RKO (cell line): ENCODE measurements at regions not wholly inside any gene's neighbourhood (a gene's known extent, or its start where the extent isn't known, plus 50 kb on each side); places are given as distances from the start of the nearest gene placed in this dataset.
"Not testable (repeated sequence)": the region's sequence is repeated elsewhere in the genome, so short reads cannot be mapped to it uniquely, and the experiment has no call there.

ENCODE experiments used
- DNase-seq: peaks from one replicate; pipeline ENCODE4 v3.0.0-alpha.2; 2016; ENCODE audit warnings: low spot score

DNA sequence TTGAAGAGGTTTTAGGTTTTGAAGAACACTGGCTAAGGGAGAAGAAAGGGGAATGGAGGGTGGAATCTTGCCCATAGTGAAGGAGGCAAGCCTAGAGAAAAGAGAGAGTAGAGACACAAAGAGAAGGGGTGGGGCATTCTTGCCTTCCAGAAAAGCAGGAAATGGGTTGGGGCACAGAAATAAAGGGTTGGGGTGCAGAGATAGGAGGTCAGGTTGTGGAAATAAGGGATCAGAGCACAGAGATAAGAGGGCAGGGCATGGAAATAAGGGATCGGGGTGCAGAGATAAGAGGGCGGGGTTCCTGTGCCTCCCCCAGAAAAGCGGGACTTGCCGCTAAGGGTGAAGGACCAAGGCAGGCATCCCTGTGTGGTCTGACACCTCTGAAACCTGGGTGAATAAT lies 69.9 kb downstream of the ALG1L2 start:
- not testable (repeated sequence) for DNase-seq

DNA sequence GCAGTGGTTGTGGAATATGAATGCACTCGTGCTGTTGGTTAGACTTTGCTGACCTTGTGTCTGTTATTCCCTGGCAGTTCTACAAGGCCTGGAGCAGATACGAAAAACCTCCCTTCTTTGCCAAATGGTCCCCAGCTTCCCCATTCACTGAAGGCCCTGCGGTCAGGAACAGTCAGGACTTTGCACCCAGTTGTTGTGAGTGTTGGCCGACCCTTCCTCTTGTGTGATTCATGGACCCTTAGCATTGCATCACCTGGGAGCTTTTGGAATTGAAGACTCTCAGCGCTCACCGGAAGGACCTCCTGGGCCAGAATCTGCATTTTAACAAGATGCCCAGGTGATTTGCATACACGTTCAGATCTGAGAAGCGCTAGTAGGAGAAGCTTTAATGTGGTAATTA lies 71.6 kb downstream of the ALG1L2 start:
- not testable (repeated sequence) for DNase-seq

DNA sequence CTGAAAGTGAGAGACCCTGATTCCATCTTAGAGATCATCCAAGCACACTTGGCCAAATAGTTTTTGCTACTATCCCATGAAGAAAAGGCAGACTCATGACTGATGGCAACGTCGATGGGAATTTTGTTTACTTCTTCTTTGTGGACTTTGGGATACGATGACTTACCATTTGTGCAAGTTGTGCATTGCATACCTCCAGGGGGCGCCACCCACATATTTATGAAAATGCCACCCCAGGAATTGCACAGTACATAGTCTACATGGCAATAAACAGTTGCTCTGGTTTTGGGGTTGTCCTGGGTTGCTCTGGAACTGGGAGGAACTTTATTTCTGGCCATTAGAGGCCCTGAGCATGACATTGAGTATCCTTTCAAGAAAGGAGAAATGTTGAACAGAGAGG lies 73.8 kb downstream of the ALG1L2 start:
- DNase-seq: not testable (repeated sequence)

DNA sequence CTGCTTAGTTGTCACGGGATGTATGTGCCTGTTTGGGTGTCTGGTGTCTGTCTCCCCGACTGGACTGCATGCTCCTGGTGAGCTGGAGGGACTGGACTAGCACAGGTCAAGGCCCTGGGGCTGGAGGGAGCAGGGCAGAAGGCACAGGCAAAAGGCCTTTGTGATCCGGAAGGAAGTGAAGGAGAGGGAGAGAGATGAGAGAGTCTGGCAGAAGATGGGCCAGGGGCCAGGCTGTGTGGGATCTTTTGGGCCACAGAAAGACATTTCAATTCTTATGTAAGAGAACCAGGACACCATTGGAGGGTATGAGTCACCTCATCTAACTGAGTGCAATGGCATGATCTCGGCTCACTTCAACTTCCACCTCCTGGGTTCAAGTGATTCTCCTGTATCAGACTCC lies 85.2 kb downstream of the ALG1L2 start:
- DNase-seq: not testable (repeated sequence)

DNA sequence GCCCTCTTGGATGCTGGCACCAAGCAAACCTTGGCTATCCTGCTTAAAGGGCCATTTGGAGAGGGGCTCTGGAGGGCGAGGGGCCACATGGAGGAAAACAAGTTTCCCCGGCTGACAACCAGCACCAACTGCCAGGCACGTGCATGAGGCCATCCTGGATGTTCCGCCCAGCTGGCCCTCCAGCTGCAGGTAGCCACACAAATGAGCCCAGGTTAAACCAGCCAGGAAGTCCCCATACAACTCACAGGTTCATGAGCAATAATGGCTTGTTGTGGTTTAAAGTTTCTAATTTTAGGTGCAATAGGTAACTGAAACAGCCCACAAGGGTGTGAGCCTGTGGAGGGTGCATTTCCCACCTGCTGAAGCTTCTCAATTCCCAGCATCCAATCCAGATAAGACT lies 93.6 kb downstream of the ALG1L2 start:
- not testable (repeated sequence) for DNase-seq

DNA sequence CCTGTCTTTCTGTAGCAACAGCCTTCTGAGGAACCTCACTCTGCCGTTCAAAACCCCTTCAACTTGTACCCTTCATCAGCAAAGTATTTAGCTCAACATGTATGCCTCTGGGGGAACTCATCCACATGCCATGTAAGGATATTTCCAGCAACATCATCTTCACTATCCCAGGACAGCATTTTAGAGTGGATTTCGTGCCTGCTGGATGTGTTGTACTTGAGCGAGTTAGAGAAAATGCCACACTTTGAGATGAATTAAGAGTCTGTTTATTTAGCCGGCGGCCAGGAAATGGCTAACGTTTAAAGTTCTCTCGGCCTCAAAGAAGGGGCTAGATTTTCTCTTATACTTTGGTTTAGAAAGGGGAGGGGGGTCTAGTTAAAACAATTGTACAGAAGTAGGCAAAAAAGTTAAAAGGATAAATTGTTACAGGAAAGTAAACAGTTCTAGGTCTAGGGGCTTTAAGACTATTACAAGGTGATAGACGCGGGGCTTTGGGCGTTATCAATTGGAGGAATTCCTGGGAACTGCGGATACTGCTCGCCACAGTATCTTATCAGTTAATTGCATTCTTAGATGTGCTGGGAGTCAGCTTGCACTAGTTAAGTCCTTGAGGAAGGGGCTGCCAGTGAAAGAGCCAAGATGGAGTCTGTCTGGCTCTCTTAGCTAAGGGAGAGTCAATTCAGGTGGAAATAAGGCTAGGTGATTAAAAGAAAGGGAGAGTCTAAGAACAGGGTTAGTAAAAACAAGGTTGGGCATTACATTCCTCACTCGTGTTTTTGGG lies 95.0 kb downstream of the ALG1L2 start:
- DNase-seq: not testable (repeated sequence)

DNA sequence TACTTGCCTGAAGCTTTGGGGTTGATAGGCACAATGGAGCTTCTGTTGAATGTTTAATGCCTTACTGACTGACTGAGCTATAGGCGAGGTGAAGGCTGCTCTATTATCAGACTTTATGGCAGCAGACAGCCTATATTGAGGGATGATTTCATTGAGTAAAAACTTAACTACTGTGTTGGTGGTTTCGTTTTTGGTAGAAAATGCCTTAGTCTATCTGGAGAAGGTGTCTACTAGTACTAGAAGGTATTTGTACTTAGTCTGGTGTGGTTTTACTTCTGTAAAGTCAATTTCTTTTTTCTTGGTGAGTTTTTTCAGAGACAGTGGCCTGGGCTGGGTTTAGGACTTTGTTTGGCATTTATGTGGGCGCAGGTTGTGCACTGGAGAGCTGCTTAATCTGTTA lies 97.2 kb downstream of the ALG1L2 start:
- not testable (repeated sequence) for DNase-seq

DNA sequence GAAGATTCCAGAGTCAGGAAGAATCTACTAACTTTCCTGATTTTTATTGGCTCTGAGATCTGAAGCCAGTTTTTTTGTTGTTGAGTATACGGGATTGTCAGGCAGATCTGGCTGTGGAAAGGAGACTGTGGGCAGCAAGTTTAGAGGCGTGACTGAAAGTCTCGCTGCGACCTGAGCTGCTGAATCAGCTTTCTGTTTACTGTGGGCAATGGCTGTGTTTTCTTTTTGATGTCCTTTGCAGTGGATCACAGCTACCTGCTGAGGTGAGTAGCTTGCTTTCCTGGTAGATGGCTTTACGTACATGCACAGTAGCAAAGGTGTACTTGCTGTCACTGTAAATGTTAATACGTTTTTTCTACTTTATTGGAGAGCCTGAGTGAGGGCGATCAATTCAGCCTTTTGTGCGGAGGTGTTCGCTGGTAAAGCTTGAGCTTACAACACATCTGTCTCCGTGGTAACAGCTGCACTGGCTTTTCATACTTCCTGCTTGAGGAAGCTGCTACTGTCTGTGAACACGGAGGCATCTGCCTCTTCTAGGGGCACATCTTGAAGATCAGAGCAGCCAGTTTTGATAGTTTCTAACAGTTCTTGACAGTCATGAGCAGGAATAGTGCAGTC lies 97.8 kb downstream of the ALG1L2 start:
- DNase-seq: not testable (repeated sequence)

DNA sequence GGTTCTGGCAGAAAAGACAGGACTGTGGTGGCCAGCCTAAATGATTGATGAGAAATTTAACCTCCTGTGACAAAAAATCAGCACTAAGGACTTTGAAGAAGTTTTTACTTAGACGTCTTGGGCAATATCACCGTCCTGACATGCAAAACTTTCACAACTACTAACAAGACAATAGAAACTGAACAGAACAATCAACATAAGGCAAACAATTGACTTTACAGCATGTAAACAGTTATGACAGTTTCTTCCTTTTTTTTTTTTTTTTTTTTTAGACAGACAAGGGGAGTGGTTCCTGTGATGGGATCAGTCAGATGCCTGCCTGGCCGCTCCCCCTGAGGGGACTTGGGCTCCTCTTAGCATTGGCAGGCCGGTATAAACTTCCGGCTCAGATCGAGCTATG lies 100.8 kb downstream of the ALG1L2 start:
- DNase-seq: not testable (repeated sequence)

DNA sequence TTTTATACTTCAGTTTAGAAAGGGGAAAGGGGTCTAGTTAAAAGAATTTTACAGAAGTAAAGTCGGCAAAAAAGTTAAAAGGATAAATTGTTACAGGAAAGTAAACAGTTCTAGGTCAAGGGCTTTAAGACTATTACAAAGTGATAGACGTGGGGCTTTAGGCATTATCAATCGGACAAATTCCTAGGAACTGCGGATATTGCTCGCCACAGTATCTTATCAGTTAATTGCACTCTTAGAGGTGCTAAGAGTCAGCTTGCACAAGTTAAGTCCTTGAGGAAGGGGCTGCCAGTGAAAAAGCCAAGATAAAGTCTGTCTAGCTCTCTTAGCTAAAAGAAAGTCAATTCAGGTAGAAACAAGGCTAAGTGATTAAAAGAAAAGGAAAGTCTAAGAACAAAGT lies 102.1 kb downstream of the ALG1L2 start:
- DNase-seq: not testable (repeated sequence)

DNA sequence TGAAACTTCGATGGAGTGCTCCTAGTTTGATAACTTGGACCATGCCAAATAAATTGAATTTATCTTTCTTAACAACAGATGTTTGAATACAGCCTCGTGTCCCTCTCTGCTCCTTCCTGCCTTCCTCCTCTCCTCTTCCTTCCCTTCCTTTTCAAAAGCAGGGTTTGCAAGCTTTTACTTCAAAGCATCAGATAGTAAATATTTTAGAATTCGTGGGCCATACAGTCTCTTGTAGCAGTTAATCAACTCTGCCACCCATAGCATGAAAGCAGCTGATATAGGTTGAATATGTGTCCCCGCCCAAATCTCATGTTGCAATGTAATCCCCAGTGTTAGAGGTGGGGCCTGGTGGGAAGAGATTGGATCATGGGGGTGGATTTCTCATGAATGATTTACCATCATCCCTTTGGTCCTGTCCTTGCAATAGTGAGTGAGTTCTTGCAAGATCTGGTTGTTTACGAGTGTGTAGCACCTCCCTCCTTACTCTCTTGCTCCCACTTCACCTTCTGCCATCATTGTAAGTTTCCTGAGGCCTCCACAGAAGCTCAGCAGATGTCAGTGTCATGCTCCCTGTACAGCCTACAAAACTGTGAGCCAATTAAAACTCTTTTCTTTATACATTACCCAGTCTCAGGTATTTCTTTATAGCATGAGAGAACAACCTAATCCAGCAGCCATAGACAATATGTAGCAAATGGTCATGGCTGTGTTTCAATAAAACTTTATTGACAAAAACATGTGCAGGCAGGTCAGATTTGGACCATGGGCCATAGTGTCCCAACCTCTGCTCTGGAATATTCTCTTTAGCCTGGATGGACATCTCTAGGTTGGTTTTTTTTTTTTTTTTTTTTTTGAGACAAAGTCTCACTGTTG lies 102.8 kb downstream of the ALG1L2 start:
- DNase-seq: not testable (repeated sequence)

DNA sequence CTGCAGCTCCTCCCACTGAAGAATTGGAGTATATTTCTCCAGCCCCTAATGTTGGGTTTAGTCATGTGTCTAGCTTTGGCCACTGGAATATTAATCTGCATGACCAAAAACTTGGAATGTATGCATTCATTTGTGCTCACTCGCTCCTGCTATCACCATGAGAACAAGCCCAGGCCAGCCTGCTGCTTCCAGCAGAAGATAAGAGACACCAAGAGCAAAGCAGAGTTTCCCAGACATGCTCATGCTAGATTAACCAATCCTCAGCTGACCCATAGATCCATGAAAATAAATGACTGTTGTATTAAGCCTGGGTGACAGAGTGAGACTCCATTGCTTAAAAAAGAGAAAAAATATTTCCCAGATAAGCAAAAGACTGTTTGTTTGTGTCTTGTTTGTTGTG lies 119.6 kb downstream of the ALG1L2 start:
- DNase-seq: not testable (repeated sequence)

DNA sequence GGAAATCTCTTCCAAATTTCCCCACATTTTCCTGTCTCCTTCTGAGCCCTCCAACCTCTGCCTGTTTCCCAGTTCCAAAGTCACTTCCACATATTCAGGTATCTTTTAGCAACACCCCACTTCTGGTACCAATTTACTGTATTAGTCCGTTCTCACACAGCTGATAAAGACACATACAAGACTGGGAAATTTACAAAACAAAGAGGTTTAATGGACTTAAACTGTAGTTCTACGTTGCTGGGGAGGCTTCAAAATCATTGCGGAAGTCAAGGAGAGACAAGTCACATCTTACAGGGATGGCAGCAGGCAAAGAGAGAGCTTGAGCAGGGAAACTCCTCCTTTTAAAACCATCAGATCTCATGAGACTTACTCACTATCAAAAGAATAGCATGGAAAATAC lies 122.0 kb downstream of the ALG1L2 start:
- not testable (repeated sequence) for DNase-seq

DNA sequence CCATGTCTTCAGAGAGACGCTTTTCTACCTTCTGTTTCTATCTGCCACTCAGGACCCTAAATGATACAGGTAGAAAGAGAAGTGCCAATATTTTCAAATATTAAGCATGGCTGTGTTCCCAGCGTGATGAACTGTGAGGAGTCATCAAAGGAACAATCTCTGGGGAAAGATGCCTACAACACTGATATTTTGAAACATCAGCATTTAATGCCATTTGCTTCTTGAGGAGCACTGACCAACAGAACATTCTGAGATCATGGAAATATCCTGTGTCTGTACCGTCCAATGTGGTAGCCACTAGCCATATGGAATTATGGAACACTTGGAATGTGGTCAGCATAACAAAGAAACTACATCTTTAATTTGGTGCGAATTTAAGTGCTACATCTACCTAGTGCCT lies 117.9 kb upstream of the COL6A5 start:
- no peak for DNase-seq

DNA sequence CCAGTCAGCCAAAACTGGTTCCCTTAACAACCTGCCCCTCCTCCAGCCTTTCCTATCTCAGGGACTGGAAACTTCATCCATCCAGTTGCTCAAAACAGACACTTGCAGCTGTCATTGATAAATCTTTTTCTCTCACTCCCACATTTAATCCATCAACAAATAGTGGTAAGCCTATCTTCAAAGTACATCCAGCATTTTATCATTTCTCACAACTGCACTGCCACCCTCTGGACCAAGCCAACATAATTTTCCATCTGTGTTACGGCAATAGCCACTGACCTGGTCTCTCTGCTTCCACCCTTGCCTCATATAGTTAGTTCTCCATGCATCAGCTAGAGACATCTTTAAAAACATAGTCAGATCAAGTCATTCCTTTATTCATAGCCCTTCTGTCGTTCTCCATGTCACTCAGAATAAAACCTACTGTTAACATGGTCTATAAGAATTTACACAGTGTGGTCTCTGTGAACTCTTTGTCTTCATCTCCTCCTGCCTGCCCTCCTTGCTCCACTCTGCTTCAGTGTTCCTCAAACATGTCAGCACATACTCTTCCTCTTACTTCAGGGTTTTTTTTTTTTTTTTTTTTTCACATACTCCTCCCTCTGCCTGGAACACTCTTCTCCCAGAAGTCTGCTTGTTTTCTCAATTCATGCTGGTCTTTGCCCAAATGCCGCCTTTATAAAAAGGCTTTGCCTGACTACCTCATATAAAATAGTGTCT lies 102.5 kb upstream of the COL6A5 start:
- no peak for DNase-seq

DNA sequence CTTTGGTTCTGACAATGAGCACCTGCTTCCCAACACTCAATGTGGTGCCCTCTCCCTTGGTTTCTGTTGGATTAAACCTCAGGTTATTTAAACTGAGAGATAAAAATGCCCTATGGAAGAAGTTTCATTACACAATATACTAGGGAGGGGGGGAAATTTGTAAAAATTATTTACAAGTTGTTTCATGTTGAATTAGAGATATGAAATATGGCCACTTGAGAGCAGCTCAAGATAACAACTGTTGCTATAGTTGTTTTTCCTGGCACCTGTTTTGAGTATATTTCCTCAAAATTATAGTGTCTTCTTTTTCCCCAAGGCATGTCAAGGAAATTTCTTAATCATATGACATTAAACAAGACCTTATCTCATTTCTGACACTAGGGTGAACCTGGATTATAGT lies 101.7 kb upstream of the COL6A5 start:
- DNase-seq: no peak

DNA sequence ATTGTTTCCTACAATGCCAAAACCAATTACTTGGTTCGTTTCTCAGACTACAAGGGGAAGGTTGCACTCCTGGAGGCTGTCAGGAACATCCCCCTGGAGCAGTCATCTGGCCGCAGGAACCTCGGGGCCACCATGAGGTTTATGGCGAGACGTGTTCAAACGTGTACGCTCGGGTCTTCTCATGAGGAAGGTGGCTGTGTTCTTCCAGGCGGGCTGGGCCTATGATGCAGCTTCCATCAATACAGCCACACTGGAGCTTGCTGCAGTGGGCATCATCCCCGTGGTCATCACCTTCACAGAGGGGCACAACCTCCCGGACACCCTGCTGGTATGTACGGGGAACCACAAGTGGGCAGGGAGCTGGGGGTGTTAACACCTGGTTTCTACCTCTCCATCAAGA lies 94.5 kb upstream of the COL6A5 start:
- no peak for DNase-seq

DNA sequence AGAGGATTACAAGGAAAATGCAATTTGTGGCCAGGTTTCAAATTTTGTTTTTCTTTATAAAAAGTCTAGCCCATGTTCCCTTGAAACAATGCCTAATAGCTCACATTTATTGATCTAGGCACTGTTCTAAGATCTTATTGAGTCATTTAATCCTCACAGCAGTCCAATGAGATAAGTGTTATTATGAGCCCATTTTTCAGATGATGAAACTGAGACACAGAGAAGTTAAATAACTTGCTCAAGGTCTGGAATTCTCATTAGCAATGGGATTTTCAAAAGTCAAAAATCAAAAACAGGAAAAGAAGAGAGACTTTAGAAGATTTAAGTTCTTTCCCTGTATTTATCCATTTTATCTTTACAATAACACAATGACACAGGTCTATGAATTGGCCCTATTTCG lies 90.0 kb upstream of the COL6A5 start:
- DNase-seq: no peak

DNA sequence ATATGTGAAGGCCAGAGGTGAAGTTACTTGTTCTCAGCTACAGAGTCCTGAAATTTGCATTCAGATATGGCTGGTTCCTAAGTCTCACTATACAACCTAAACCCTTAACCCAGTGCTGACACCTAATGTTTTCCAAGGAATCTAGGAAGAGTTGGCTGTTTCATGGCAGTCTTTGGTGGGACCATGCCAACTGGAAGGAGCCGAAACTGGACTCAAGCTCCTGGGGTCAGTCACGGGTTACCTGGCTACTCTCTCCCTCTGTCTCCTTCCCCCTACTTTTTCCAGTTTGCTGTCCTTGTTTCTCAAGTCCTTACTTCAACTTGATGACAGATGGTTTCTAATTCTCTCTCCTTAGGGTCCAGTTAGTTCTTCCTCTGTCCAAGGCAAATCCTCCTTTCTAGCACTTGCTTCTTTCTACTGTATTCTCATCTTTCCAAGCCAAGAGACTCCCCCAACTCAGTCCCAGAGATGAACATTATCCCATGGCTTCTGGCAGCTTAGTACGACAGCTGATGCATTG lies 88.6 kb upstream of the COL6A5 start:
- DNase-seq: no peak

DNA sequence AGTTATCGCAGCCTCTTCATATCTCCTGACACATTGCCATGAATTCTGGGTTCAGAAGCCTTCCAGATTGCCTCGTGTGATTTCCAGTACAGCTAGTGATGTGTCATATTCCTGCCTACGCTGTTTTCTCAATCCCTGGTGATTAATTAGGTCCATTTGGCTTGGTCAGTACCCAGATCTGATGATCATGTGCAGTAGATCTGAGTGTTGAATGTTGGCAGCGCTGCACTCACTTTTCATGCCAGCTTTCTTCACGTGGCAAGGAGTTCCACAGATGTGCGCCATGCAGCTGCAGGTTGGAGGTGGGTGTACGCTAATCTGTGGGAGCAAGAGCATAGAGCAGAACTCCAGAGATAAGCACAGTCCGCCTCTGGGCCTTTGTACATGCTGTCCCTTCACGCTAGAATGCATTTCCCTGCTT lies 86.9 kb upstream of the COL6A5 start:
- peak; percentile 70 for DNase-seq

DNA sequence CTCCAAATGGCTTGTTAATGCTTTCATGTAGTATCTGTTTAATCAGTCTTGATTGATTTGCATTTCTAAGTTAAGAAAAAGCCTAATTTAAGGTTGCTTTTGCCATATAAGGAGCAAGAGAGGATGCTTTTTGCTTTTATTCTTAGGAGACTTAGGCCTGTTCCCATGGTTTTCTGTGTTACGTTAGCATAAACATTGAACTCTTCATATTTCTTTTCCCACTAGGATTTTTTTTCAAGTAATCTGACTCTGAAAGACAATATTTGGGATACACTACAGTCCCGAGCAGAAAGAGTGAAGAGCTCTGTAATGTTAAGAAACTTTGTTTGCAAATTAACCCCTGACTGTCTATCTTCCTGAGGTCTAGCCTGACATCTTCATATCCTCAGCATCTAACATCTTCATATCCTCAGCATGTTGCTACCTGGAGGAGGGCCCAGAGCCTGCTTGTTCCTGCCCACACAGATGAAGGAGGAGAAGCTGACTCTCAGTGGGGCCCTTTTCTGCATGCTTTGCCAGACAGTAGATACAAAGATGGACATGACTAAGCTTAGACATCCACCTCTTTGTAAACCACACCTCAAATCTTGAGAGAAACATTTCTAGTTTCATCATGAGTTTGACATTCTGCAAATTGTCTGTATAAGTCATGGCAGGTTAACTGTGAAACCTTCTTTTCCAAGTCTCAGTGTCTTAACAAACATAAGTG lies 86.2 kb upstream of the COL6A5 start:
- DNase-seq: no peak
